Mammary epithelial cell (primary cell): ENCODE measurements at regions not wholly inside any gene's neighbourhood (a gene's known extent, or its start where the extent isn't known, plus 50 kb on each side); places are given as distances from the start of the nearest gene placed in this dataset.

Experiments
- CTCF ChIP-seq, 2 donors: IDR thresholded peaks in 1 of 2; conservative IDR thresholded peaks in 1 of 2; 2 replicates each; pipeline ENCODE4 v1.5.1; 2011 to 2012; ENCODE audit warnings: inconsistent platforms in 2 of 2, low read length in 2 of 2, mild to moderate bottlenecking in 2 of 2, control low read depth in 1 of 2, low read depth in 1 of 2; ENCODE audit not compliant: insufficient read depth in 1 of 2; ENCODE audit errors: extremely low read depth in 1 of 2
- EZH2 ChIP-seq: IDR thresholded peaks from 2 replicates; pipeline ENCODE4 v1.6.1; 2012; ENCODE audit warnings: low read length, inconsistent platforms, borderline replicate concordance

GRCh38 chr18:31237142-31237541, 74.5 kb upstream of the DSC1 start:
- no peak for TF ChIP-seq CTCF (conservative IDR thresholded peaks at IDR 0.05 in 1 of 2, IDR thresholded peaks at IDR 0.05 in 1 of 2; ENCODE audit: extremely low read depth in 1 of 2, insufficient read depth in 1 of 2, low read depth in 1 of 2, low read length in 2 of 2)
- TF ChIP-seq EZH2 = no peak
